ENCODE measurements at regions not wholly inside any gene's neighbourhood (a gene's known extent, or its start where the extent isn't known, plus 50 kb on each side); places are given as distances from the start of the nearest gene placed in this dataset.

DNA sequence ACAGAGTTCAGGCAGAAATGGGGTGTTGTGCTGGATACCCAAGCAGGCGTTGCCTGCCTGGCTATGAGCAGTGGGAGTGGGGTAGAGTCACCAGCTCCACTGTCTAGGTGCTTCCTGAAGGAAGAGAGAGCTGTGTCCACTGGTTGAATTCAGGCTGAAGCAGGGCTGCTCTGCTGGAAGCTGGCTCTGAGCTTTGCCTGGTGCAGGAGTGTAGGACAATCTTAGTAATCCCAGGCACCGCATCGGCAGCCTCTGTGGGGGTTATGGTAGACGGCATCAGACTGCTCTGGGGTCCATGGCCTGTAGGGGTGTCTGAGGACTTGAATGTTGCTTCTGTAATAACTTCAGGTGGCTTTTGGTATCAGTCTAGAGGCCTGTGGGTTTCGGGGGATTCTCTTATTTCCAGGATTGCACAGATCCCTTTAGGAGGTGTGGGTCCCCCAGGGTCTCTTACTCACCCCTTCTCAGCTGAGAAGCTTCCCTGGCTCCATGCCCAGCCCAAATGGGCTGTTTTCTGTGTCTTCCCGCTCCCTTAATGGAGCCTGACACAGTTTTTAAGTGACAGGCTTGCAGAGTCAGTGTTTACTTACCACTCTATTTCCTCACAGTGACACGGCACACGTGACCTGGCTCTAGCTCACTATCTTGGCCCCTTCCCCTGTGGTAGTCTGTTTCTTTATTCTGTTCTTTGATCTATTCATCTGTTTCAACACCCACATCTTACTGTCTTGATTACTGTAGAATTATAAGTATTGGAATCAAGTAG lies 644.3 kb downstream of the CBLN2 start:
- TF ChIP-seq CTCF (IDR thresholded peaks at IDR 0.05), result no peak

GRCh38 chr18:71899183-71899582 lies 645.0 kb downstream of the CBLN2 start:
- no peak for TF ChIP-seq CTCF (IDR thresholded peaks at IDR 0.05)

DNA sequence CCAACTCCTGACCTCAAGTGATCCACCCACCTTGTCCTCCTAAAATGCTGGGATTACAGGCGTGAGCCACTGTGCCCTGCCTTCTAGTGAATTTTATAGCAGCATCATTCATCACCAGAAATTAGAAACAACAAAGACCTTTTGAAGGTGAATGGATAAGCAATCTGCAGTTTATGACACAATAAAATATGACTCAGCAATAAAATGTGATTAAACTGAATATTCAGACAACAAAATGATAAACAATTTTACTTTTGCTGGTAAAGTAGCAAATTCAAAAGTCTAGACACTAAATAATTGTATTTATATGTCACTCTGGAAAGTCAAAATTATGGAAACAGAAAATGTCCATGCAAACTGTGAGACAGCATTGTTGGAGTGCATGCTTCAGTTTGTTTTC lies 656.6 kb downstream of the CBLN2 start:
- no peak for TF ChIP-seq CTCF (IDR thresholded peaks at IDR 0.05)

- no peak for TF ChIP-seq CTCF (IDR thresholded peaks at IDR 0.05)
Measured at GRCh38 chr18:71878226-71878625, 665.9 kb downstream of the CBLN2 start.

GRCh38 chr18:71873695-71874094 lies 670.4 kb downstream of the CBLN2 start:
- TF ChIP-seq CTCF (IDR thresholded peaks at IDR 0.05), result no peak

DNA sequence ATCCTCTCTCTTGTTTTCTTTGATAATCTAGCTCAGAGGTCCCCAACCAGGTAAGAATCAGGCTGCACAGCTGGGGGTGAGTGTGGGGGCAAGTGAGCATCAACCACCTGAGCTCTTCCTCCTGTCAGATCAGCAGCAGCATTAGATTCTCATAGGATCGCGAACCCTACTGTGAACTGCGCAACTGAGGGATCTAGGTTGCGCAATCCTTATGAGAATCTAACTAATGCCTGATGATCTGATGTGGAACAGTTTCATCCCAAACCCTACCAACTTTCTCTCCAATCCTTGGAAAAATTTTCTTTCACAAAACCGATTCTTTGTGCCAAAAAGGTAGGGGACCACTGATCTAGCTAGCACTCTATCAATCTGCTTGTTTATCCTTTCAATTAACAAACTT lies 678.3 kb downstream of the CBLN2 start:
- TF ChIP-seq CTCF (IDR thresholded peaks at IDR 0.05), result no peak

GRCh38 chr18:71850602-71851001 lies 693.5 kb downstream of the CBLN2 start:
- TF ChIP-seq CTCF (IDR thresholded peaks at IDR 0.05), result no peak

- no peak for TF ChIP-seq CTCF (IDR thresholded peaks at IDR 0.05)
Measured at GRCh38 chr18:71849407-71849806, 694.7 kb downstream of the CBLN2 start.
